SK-N-SH treated with all-trans-retinoic acid at 6 μM for 48 hours (cell line): ENCODE measurements at regions not wholly inside any gene's neighbourhood (a gene's known extent, or its start where the extent isn't known, plus 50 kb on each side); places are given as distances from the start of the nearest gene placed in this dataset.

Source experiments
- ATAC-seq: fragments of 200-7000 bp; cut with Tn5 transposase; 3 replicates; pipeline ENCODE4 v1.9.1; 2020; ENCODE audit warnings: mild to moderate bottlenecking, moderate library complexity
- ARNTL ChIP-seq: fragments of 450-650 bp; formaldehyde crosslinking; IDR thresholded peaks from 2 replicates; pipeline ENCODE4 v1.5.0; 2020; ENCODE audit warnings: low read depth, mild to moderate bottlenecking, moderate library complexity, borderline replicate concordance
- BACH2 ChIP-seq: fragments of 250-450 bp; sonication (Bioruptor Pico); IDR thresholded peaks from 2 replicates; pipeline ENCODE4 v1.9.0; 2021; ENCODE audit warnings: mild to moderate bottlenecking, borderline replicate concordance
- CREB5 ChIP-seq: fragments of 250-450 bp; sonication (Bioruptor Pico); IDR thresholded peaks from 2 replicates; pipeline ENCODE4 v1.5.1; 2020; ENCODE audit warnings: low read depth, mild to moderate bottlenecking, moderate library complexity
- CSDC2 ChIP-seq: fragments of 250-450 bp; sonication (Bioruptor Pico); IDR thresholded peaks from 2 replicates; pipeline ENCODE4 v1.5.0; 2020; ENCODE audit warnings: mild to moderate bottlenecking, moderate library complexity
- CSRNP3 ChIP-seq: fragments of 250-450 bp; sonication (Bioruptor Pico); IDR thresholded peaks from 2 replicates; pipeline ENCODE4 v1.5.1; 2021; ENCODE audit warnings: mild to moderate bottlenecking, moderate library complexity
- ESRRG ChIP-seq: fragments of 250-450 bp; sonication (Bioruptor Pico); IDR thresholded peaks from 2 replicates; pipeline ENCODE4 v1.6.1; 2021; ENCODE audit warnings: mild to moderate bottlenecking
- GLIS3 ChIP-seq: fragments of 250-450 bp; sonication (Bioruptor Pico); IDR thresholded peaks from 2 replicates; pipeline ENCODE4 v1.5.0; 2020; ENCODE audit warnings: mild to moderate bottlenecking, moderate library complexity
- ISL1 ChIP-seq: fragments of 250-450 bp; sonication (Bioruptor Pico); IDR thresholded peaks from 2 replicates; pipeline ENCODE4 v2.1.2; 2022; ENCODE audit warnings: mild to moderate bottlenecking, moderate library complexity
- OSR1 ChIP-seq: fragments of 250-450 bp; sonication (Bioruptor Pico); IDR thresholded peaks from 2 replicates; pipeline ENCODE4 v1.8.0; 2022; ENCODE audit warnings: moderate library complexity, mild to moderate bottlenecking, inconsistent platforms
- PATZ1 ChIP-seq: fragments of 250-450 bp; sonication (Bioruptor Pico); IDR thresholded peaks from 2 replicates; pipeline ENCODE4 v1.8.0; 2020; ENCODE audit warnings: mild to moderate bottlenecking, moderate library complexity, borderline replicate concordance
- POU6F1 ChIP-seq: fragments of 250-450 bp; sonication (Bioruptor Pico); IDR thresholded peaks from 2 replicates; pipeline ENCODE4 v1.8.0; 2021; ENCODE audit warnings: low read depth, mild to moderate bottlenecking, moderate library complexity, borderline replicate concordance
- PPARA ChIP-seq: fragments of 250-450 bp; sonication (Bioruptor Pico); IDR thresholded peaks from 2 replicates; pipeline ENCODE4 v1.5.0; 2020; ENCODE audit warnings: mild to moderate bottlenecking, borderline replicate concordance
- RARB ChIP-seq: fragments of 250-450 bp; sonication (Bioruptor Pico); IDR thresholded peaks from 2 replicates; pipeline ENCODE4 v1.8.0; 2021; ENCODE audit warnings: mild to moderate bottlenecking, moderate library complexity
- SNAI2 ChIP-seq: fragments of 250-450 bp; sonication (Bioruptor Pico); IDR thresholded peaks from 2 replicates; pipeline ENCODE4 v1.5.0; 2020; ENCODE audit warnings: mild to moderate bottlenecking, moderate library complexity
- TCF4 ChIP-seq: fragments of 250-450 bp; sonication (Bioruptor Pico); IDR thresholded peaks from 2 replicates; pipeline ENCODE4 v1.8.0; 2021; ENCODE audit warnings: mild to moderate bottlenecking, moderate library complexity, borderline replicate concordance
- TOX ChIP-seq: fragments of 250-450 bp; sonication (Bioruptor Pico); IDR thresholded peaks from 2 replicates; pipeline ENCODE4 v1.8.0; 2021; ENCODE audit warnings: mild to moderate bottlenecking, moderate library complexity, borderline replicate concordance
- TSHZ2 ChIP-seq: fragments of 250-450 bp; sonication (Bioruptor Pico); IDR thresholded peaks from 2 replicates; pipeline ENCODE4 v1.5.0; 2020; ENCODE audit warnings: mild to moderate bottlenecking, moderate library complexity
- ZC3H10 ChIP-seq: fragments of 250-450 bp; sonication (Bioruptor Pico); IDR thresholded peaks from 2 replicates; pipeline ENCODE4 v1.5.1; 2021; ENCODE audit warnings: mild to moderate bottlenecking, moderate library complexity
- ZFP3 ChIP-seq: fragments of 250-450 bp; sonication (Bioruptor Pico); IDR thresholded peaks from 2 replicates; pipeline ENCODE4 v1.5.0; 2020; ENCODE audit warnings: mild to moderate bottlenecking, moderate library complexity
- ZNF565 ChIP-seq: fragments of 450-650 bp; formaldehyde crosslinking; conservative IDR thresholded peaks from 2 replicates; pipeline ENCODE4 v1.5.0; 2020; ENCODE audit warnings: low read depth, mild to moderate bottlenecking, moderate library complexity
- ZNF70 ChIP-seq: fragments of 450-650 bp; formaldehyde crosslinking; IDR thresholded peaks from 2 replicates; pipeline ENCODE4 v1.5.0; 2020; ENCODE audit warnings: mild to moderate bottlenecking, moderate library complexity
- ZNF8 ChIP-seq: fragments of 450-650 bp; formaldehyde crosslinking; IDR thresholded peaks from 2 replicates; pipeline ENCODE4 v1.5.0; 2020; ENCODE audit warnings: mild to moderate bottlenecking, moderate library complexity

- no peak for TF ChIP-seq SNAI2 (CRISPR knock-in tag)
- TF ChIP-seq ZNF70 (CRISPR knock-in tag): no peak
- no peak for TF ChIP-seq TCF4 (CRISPR knock-in tag)
- TF ChIP-seq CSDC2 (CRISPR knock-in tag): no peak
- TF ChIP-seq RARB (CRISPR knock-in tag): no peak
- no peak for TF ChIP-seq ESRRG (CRISPR knock-in tag)
- no peak for TF ChIP-seq TOX (CRISPR knock-in tag)
- no peak for TF ChIP-seq ZNF8 (CRISPR knock-in tag)
- TF ChIP-seq PPARA (CRISPR knock-in tag): no peak
- no peak for TF ChIP-seq ARNTL (CRISPR knock-in tag)
- TF ChIP-seq GLIS3 (CRISPR knock-in tag): no peak
- no peak for TF ChIP-seq POU6F1
- TF ChIP-seq CSRNP3 (CRISPR knock-in tag): no peak
- no peak for TF ChIP-seq ZNF565 (CRISPR knock-in tag)
- no peak for TF ChIP-seq PATZ1 (CRISPR knock-in tag)
- no peak for TF ChIP-seq TSHZ2 (CRISPR knock-in tag)
- TF ChIP-seq ZFP3 (CRISPR knock-in tag): no peak
- TF ChIP-seq ZC3H10 (CRISPR knock-in tag): no peak
- no peak for TF ChIP-seq CREB5 (CRISPR knock-in tag)
- no peak for ATAC-seq
Observed at GRCh38 chr14:98903371-98903770, 368.6 kb downstream of the BCL11B start.

GRCh38 chr14:98904677-98905076 lies 367.3 kb downstream of the BCL11B start:
- ATAC-seq: no peak
- no peak for TF ChIP-seq CSRNP3 (CRISPR knock-in tag)
- no peak for TF ChIP-seq TCF4 (CRISPR knock-in tag)
- no peak for TF ChIP-seq ZC3H10 (CRISPR knock-in tag)
- no peak for TF ChIP-seq CSDC2 (CRISPR knock-in tag)
- TF ChIP-seq GLIS3 (CRISPR knock-in tag): no peak
- no peak for TF ChIP-seq OSR1
- TF ChIP-seq TSHZ2 (CRISPR knock-in tag): no peak
- no peak for TF ChIP-seq PPARA (CRISPR knock-in tag)
- TF ChIP-seq PATZ1 (CRISPR knock-in tag): no peak
- TF ChIP-seq ZNF8 (CRISPR knock-in tag): no peak
- TF ChIP-seq ESRRG (CRISPR knock-in tag): no peak
- TF ChIP-seq ISL1: no peak
- no peak for TF ChIP-seq ARNTL (CRISPR knock-in tag)
- no peak for TF ChIP-seq ZFP3 (CRISPR knock-in tag)
- TF ChIP-seq TOX (CRISPR knock-in tag): no peak
- TF ChIP-seq BACH2 (CRISPR knock-in tag): no peak
- TF ChIP-seq RARB (CRISPR knock-in tag): no peak
